ENCODE measurements at regions not wholly inside any gene's neighbourhood (a gene's known extent, or its start where the extent isn't known, plus 50 kb on each side); places are given as distances from the start of the nearest gene placed in this dataset.
"Not testable (repeated sequence)": the region's sequence is repeated elsewhere in the genome, so short reads cannot be mapped to it uniquely, and the experiment has no call there.

GRCh38 chr10:125235093-125236069, 75.0 kb upstream of the CTBP2 start:
- DNase-seq (ENCODE audit: low spot score), result no peak

GRCh38 chr10:125234576-125234975, 74.2 kb upstream of the CTBP2 start:
- not testable (repeated sequence) for DNase-seq (ENCODE audit: low spot score)

GRCh38 chr10:125233726-125234125, 73.4 kb upstream of the CTBP2 start:
- DNase-seq (ENCODE audit: low spot score), result no peak

GRCh38 chr10:125232841-125233240, 72.5 kb upstream of the CTBP2 start:
- DNase-seq (ENCODE audit: low spot score), result no peak

- DNase-seq (ENCODE audit: low spot score), result no peak
These were observed 71.6 kb upstream of the CTBP2 start for GRCh38 chr10:125231813-125232475.

GRCh38 chr10:125231116-125231812, 70.9 kb upstream of the CTBP2 start:
- no peak for DNase-seq (ENCODE audit: low spot score)

- no peak for DNase-seq (ENCODE audit: low spot score)
These were observed 69.9 kb upstream of the CTBP2 start for GRCh38 chr10:125230251-125230650.

GRCh38 chr10:125228245-125228940, 68.0 kb upstream of the CTBP2 start:
- DNase-seq (ENCODE audit: low spot score), result not testable (repeated sequence)

- no peak for DNase-seq (ENCODE audit: low spot score)
These were observed 67.2 kb upstream of the CTBP2 start for GRCh38 chr10:125227546-125227945.

GRCh38 chr10:125226823-125227222, 66.5 kb upstream of the CTBP2 start:
- DNase-seq (ENCODE audit: low spot score), result no peak

GRCh38 chr10:125226005-125226404, 65.6 kb upstream of the CTBP2 start:
- DNase-seq (ENCODE audit: low spot score), result no peak

- DNase-seq (ENCODE audit: low spot score), result no peak
These were observed 64.7 kb upstream of the CTBP2 start for GRCh38 chr10:125225051-125225450.

- DNase-seq (ENCODE audit: low spot score), result no peak
These were observed 62.3 kb upstream of the CTBP2 start for GRCh38 chr10:125222515-125223308.

- no peak for DNase-seq (ENCODE audit: low spot score)
These were observed 61.4 kb upstream of the CTBP2 start for GRCh38 chr10:125221716-125222115.

GRCh38 chr10:125219776-125220175, 59.4 kb upstream of the CTBP2 start:
- no peak for DNase-seq (ENCODE audit: low spot score)

- no peak for DNase-seq (ENCODE audit: low spot score)
These were observed 58.6 kb upstream of the CTBP2 start for GRCh38 chr10:125218967-125219366.

- DNase-seq (ENCODE audit: low spot score), result no peak
These were observed 57.8 kb upstream of the CTBP2 start for GRCh38 chr10:125217990-125218675.

GRCh38 chr10:125216861-125217260, 56.5 kb upstream of the CTBP2 start:
- no peak for DNase-seq (ENCODE audit: low spot score)

GRCh38 chr10:125216309-125216708, 55.9 kb upstream of the CTBP2 start:
- no peak for DNase-seq (ENCODE audit: low spot score)

- DNase-seq (ENCODE audit: low spot score), result no peak
These were observed 53.9 kb upstream of the CTBP2 start for GRCh38 chr10:125214283-125214570.
